Spleen (tissue), 11 donors: ENCODE measurements at regions not wholly inside any gene's neighbourhood (a gene's known extent, or its start where the extent isn't known, plus 50 kb on each side); places are given as distances from the start of the nearest gene placed in this dataset.

Experiments
- DNase-seq: peaks from one replicate; pipeline ENCODE4 v3.0.0-alpha.2; 2020
- H3K27ac ChIP-seq, 8 donors: fragments of 200-600 bp; sonication (generic) in 7 of 8; 1 replicate in 4 of 8; 2 replicates in 4 of 8; pipeline versions ENCODE4 v1.5.0 to v1.8.0; 2016 to 2021; ENCODE audit warnings: inconsistent platforms in 4 of 8, mild to moderate bottlenecking in 4 of 8, moderate library complexity in 1 of 8
- H3K27me3 ChIP-seq, 7 donors: fragments of 200-600 bp; sonication (generic) in 6 of 7; replicated peaks in 1 of 7; 1 replicate in 4 of 7; 2 replicates in 3 of 7; pipeline versions ENCODE4 v1.5.0 to v1.8.0; 2016 to 2021; ENCODE audit warnings: inconsistent platforms in 3 of 7, mild to moderate bottlenecking in 1 of 7
- H3K36me3 ChIP-seq, 6 donors: fragments of 200-600 bp; sonication (generic) in 5 of 6; 1 replicate in 4 of 6; 2 replicates in 2 of 6; pipeline versions ENCODE4 v1.5.0 to v1.8.0; 2016 to 2021; ENCODE audit warnings: inconsistent platforms in 2 of 6
- H3K4me1 ChIP-seq, 6 donors: fragments of 200-600 bp; sonication (generic) in 5 of 6; 1 replicate in 3 of 6; 2 replicates in 3 of 6; pipeline versions ENCODE4 v1.5.0 to v1.8.0; 2016 to 2021; ENCODE audit warnings: inconsistent platforms in 3 of 6
- H3K4me3 ChIP-seq, 8 donors: fragments of 200-600 bp; sonication (generic) in 7 of 8; 1 replicate in 4 of 8; 2 replicates in 4 of 8; pipeline versions ENCODE4 v1.5.0 to v1.8.0; 2016 to 2021; ENCODE audit warnings: inconsistent platforms in 4 of 8, mild to moderate bottlenecking in 4 of 8, moderate library complexity in 2 of 8
- H3K9me3 ChIP-seq, 8 donors: fragments of 200-600 bp; sonication (generic) in 7 of 8; 1 replicate in 4 of 8; 2 replicates in 4 of 8; pipeline versions ENCODE4 v1.5.0 to v1.8.0; 2016 to 2021; ENCODE audit warnings: inconsistent platforms in 4 of 8
- POLR2A ChIP-seq, 3 donors: fragments of 450-650 bp; IDR thresholded peaks; one replicate each; pipeline ENCODE4 v1.5.1; 2017; ENCODE audit warnings: antibody characterized with exemption in 3 of 3, mild to moderate bottlenecking in 1 of 3
- POLR2AphosphoS5 ChIP-seq, 3 donors: sonication (generic); formaldehyde crosslinking; IDR thresholded peaks; one replicate each; pipeline ENCODE4 v1.5.1; 2017; ENCODE audit warnings: antibody characterized with exemption in 3 of 3
- WGBS, 5 donors: extraction: QIAGEN DNeasy Blood & Tissue Kit in 3 of 5; methylation state at CpG; one replicate each; pipeline versions ENCODE4 v1.1.5 to v1.1.7; 2013 to 2018; 5-methylcytosine and 5-hydroxymethylcytosine counted together
- intact Hi-C: fragments of 100-400 bp; cut with DNase I; formaldehyde crosslinking; loops from one replicate; pipeline ENCODE4 v1.15.0; 2023; ENCODE audit warnings: low total_unique reads
- TF ChIP-seq, protein P1 (sequence below), 11 experiments: fragments of 200-600 bp in 7 of 11; fragments of 450-650 bp in 4 of 11; sonication (generic) in 4 of 11; IDR thresholded peaks in 8 of 11; conservative IDR thresholded peaks in 3 of 11; 1 replicate in 7 of 11; 2 replicates in 4 of 11; pipeline versions ENCODE4 v1.4.0 to v1.8.0; 2016 to 2021; ENCODE audit warnings: antibody characterized with exemption in 11 of 11, inconsistent platforms in 4 of 11, mild to moderate bottlenecking in 1 of 11
- donor health status: healthy with polysubstance abuse.
- donor health status: DM: no; HTN: no; CAD: no; lungs with moderate emphysema.
- donor health status: DM: no; HTN: no; CAD: no.
- donor health status: Bipolar disorder and iron deficiency.
- donor health status: healthy.
- donor health status: DM: no; HTN: no; CAD: no.
- donor health status: DM: yes; HTN: yes; CAD: no.

DNA sequence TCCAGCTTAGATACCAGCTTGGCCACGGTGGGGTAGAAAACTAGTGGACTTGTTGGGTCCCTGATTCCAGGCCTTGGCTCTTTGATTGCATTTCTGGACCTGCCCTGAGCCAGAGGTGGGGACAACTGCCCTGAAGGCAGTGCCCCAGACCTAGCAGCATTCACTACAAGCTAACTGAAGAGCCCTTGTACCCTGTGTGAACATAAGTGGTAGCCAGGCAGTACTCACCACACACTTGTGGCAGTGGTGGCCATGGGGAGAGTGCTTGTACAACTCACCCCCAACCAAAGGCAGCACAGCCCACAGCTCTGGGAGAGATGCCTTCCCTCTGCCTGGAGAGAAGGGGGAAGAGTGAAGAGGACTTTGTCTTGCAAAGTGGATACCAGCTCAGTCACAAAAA, 177.3 kb upstream of the NAALADL2 start:
- intact Hi-C loops = no loop called here
- no peak overlapping the region for H3K27ac ChIP-seq
- H3K4me1 ChIP-seq = no peaks in the 10 kb centered on the region
- H3K4me3 ChIP-seq = no peak overlapping the region
- TF ChIP-seq, protein P1, sequence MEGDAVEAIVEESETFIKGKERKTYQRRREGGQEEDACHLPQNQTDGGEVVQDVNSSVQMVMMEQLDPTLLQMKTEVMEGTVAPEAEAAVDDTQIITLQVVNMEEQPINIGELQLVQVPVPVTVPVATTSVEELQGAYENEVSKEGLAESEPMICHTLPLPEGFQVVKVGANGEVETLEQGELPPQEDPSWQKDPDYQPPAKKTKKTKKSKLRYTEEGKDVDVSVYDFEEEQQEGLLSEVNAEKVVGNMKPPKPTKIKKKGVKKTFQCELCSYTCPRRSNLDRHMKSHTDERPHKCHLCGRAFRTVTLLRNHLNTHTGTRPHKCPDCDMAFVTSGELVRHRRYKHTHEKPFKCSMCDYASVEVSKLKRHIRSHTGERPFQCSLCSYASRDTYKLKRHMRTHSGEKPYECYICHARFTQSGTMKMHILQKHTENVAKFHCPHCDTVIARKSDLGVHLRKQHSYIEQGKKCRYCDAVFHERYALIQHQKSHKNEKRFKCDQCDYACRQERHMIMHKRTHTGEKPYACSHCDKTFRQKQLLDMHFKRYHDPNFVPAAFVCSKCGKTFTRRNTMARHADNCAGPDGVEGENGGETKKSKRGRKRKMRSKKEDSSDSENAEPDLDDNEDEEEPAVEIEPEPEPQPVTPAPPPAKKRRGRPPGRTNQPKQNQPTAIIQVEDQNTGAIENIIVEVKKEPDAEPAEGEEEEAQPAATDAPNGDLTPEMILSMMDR (IDR thresholded peaks at IDR 0.05 in 8 of 11, conservative IDR thresholded peaks at IDR 0.05 in 3 of 11) = no peak
- no peak for TF ChIP-seq POLR2A (IDR thresholded peaks at IDR 0.05)
- TF ChIP-seq POLR2AphosphoS5 (IDR thresholded peaks at IDR 0.05) = no peak
- H3K9me3 ChIP-seq = peaks cover 0 to 18% (median 9%) of the 10 kb centered on the region in 8 donors
- DNase-seq = no peak
- WGBS, 5 donors = 64 to 89% (median 84%) methylated on average over 1 of the region's 1 CpG
- no peaks in the 10 kb centered on the region for H3K36me3 ChIP-seq
- H3K27me3 ChIP-seq = no peaks in the 10 kb centered on the region

DNA sequence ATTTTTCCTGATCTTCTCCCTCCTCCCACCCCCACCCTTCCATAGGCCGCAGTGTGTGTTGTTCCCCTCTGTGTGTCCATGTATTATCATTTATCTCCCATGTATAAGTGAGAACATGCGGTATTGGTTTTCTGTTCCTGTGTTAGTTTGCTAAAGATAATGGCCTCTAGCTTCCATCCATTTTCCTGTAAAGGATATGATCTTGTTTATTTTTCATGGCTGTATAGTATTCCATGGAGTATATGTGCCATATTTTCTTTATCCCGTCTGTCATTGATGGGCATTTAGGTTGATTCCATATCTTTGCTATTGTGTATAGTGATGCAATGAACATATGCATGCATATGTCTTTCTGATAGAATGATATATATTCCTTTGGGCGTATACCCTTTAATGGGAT, 173.3 kb upstream of the NAALADL2 start:
- no peaks in the 10 kb centered on the region for H3K36me3 ChIP-seq
- no peaks in the 10 kb centered on the region for H3K4me1 ChIP-seq
- DNase-seq = no peak
- H3K4me3 ChIP-seq = no peak overlapping the region
- H3K27me3 ChIP-seq = no peaks in the 10 kb centered on the region
- intact Hi-C loops = no loop called here
- TF ChIP-seq, protein P1 (IDR thresholded peaks at IDR 0.05 in 8 of 11, conservative IDR thresholded peaks at IDR 0.05 in 3 of 11) = no peak
- no peak for TF ChIP-seq POLR2A (IDR thresholded peaks at IDR 0.05)
- no peak for TF ChIP-seq POLR2AphosphoS5 (IDR thresholded peaks at IDR 0.05)
- 89 to 97% (median 91%) methylated on average over 4 of the region's 4 CpGs for WGBS, 5 donors
- H3K27ac ChIP-seq = no peak overlapping the region
- H3K9me3 ChIP-seq = peaks cover 0 to 18% (median 12%) of the 10 kb centered on the region in 8 donors

DNA sequence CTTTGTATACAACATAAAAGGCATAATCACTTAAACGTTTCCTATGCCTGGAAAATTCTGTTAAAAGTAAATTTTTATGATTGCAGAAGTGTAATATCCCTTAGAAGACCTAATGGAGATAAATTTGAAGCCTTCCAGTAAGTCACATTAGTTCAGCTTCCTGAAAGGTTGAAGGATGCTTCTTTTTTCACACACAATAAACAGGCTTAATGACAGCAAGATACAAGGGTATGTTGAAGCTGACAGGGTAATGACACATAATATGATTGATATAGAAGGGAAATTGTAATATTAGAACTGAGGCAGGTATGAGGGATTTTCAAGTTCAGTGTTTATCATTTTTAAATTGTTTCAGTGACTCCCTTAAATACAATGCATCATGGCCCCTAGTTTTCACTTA, 161.8 kb upstream of the NAALADL2 start:
- H3K9me3 ChIP-seq = peaks cover 0 to 11% (median 4%) of the 10 kb centered on the region in 8 donors
- H3K27ac ChIP-seq = no peak overlapping the region
- no peak for DNase-seq
- no peaks in the 10 kb centered on the region for H3K4me1 ChIP-seq
- TF ChIP-seq, protein P1 (IDR thresholded peaks at IDR 0.05 in 8 of 11, conservative IDR thresholded peaks at IDR 0.05 in 3 of 11) = no peak
- no peak for TF ChIP-seq POLR2A (IDR thresholded peaks at IDR 0.05)
- TF ChIP-seq POLR2AphosphoS5 (IDR thresholded peaks at IDR 0.05) = no peak
- no peaks in the 10 kb centered on the region for H3K27me3 ChIP-seq
- 48 to 66% (median 54%) methylated on average over 1 of the region's 1 CpG for WGBS, 5 donors
- no peak overlapping the region for H3K4me3 ChIP-seq
- no peaks in the 10 kb centered on the region for H3K36me3 ChIP-seq
- intact Hi-C loops = no loop called here

DNA sequence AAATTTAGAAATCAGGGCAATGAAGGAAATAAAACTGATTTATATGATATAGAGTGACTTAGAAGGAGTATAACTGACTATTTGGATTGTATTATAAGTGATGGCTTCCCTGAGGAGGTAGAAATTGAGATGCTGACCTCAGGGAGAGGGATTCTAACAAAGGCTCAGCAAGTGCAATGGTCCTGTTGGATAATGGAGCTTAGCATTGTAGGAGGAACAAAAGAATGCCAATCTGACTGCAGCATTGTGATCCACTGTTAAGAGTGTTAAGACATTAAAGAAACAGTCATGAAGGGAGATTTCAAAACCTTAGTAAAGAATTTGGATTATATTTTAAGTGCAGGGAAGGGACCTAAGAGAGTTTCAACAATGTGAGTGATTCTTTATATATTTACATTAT, 158.4 kb upstream of the NAALADL2 start:
- H3K27me3 ChIP-seq = no peaks in the 10 kb centered on the region
- intact Hi-C loops = no loop called here
- H3K36me3 ChIP-seq = no peaks in the 10 kb centered on the region
- TF ChIP-seq, protein P1 (IDR thresholded peaks at IDR 0.05 in 8 of 11, conservative IDR thresholded peaks at IDR 0.05 in 3 of 11) = no peak
- no peak for TF ChIP-seq POLR2AphosphoS5 (IDR thresholded peaks at IDR 0.05)
- no peak for TF ChIP-seq POLR2A (IDR thresholded peaks at IDR 0.05)
- H3K27ac ChIP-seq = no peak overlapping the region
- no peak overlapping the region for H3K4me3 ChIP-seq
- H3K9me3 ChIP-seq = peaks cover 0 to 8% (median 0%) of the 10 kb centered on the region in 8 donors
- no peaks in the 10 kb centered on the region for H3K4me1 ChIP-seq
- DNase-seq = no peak
